Forelimb muscle (tissue), 1 donor: ENCODE measurements at regions not wholly inside any gene's neighbourhood (a gene's known extent, or its start where the extent isn't known, plus 50 kb on each side); places are given as distances from the start of the nearest gene placed in this dataset.
A peak's percentile ranks its signal among the peaks of the same experiment; 100 is the strongest.
"Not testable (repeated sequence)": the region's sequence is repeated elsewhere in the genome, so short reads cannot be mapped to it uniquely, and the experiment has no call there.

Experiments
- DNase-seq: peaks from one replicate; pipeline ENCODE4 v3.0.0-alpha.2; 2013; ENCODE audit warnings: low read depth

DNA sequence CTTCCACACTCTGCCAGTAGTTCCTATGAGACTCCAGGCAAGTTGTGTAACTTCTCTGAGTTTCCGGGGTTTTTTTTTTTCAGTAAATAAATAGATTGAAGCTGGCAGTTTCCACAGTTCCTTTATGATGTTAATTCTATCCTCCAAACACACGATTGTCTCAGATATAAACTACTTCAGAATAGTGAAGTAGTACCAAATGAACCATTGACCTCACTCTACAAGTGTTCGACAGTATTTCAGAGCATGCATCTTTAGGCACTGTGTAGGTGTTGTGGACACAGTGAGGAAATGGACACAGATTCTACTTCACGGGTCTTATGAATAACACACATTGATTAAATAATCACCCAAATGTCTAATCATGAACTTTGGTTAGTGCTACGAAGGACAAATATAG, 136.1 kb upstream of the IGSF10 start:
- no peak for DNase-seq

DNA sequence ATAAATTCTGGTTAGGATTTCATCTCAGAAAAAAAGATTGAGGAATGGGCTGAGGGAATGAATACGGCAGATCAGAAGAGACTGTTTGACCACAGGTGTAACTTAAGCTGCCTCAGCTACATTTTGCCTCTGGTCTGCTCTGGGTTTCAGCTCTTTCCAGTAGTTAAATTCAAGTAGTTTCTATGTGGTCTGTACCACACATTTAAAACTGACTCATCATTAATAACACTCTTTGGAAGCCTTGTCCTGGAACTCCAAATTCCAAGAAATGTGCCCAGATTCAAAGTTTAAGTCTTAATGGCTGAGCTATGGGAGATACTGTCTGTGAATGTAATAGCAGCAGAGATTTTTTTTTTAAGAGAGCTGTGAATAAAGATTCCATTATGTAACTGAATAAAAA, 133.1 kb upstream of the IGSF10 start:
- no peak for DNase-seq

DNA sequence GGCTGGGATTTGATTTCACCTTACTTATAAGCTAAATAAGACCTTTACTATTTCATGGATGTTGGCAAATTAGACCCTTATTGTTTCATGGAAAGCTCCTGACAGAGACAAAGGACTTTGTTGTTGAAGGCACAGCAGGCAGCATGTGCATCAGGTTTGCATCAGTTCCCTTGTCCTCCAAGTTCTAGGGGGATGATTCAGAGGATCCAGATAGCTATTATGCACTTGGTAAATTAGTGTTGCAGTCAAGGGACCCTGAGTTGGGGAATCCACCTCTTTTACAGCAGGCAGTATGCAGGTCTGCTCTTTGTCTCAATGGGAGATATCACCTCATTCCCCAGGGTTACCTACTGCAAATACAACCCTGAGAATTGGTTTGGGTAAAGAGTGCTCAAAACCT, 131.4 kb upstream of the IGSF10 start:
- no peak for DNase-seq

DNA sequence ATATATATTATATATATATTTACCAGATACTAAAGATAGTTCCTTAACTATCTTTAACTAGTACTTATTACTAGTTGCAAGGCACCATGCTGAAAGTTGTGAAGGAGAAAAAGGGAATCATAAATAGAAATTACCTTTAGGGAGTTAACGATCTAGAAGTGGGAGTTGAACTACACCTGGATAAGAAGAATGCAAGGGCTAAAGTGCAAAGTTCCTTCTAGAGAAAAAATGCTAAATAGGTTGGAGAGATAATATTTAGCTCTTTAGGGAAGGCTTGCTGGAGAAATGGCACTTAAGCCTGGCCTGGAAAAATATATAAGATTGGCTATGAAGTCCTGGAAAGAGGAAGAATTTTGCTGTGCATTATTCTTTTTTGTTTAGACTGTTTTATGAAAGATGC, 130.6 kb upstream of the IGSF10 start:
- no peak for DNase-seq

DNA sequence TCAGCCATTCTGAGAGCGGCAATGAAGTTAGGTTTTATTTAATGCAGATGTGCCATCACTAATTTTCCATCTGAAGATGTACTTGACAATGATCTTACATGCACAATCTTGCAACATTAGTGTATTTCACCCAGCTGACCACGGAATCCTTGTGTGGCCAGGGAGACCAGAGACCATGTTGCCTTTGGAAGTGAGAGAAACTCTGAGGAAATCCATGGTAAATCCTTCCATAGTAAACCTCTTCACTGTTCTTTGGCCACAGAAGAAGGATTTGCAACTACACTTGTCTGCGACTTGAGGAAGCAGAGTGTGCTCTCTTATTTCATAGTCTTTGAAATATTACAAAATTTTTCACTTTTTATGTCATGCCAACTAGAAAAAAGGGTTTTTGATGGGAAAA, 128.4 kb upstream of the IGSF10 start:
- no peak for DNase-seq

DNA sequence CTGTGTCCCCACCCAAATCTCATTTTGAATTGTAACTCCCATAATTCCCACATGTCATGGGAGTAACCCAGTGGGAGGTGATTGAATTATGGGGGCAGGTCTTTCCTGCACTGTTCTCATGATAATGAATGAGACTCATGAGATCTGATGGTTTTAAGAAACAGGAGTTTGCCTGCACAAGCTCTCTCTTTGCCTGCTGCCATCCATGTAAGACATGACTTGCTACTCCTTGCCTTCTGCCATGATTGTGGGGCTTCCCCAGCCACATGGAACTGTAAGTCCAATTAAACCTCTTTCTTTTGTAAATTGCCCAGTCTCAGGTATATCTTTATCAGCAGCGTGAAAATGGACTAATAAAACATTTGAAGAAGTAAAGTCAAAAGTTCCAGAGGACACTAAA, 126.8 kb upstream of the IGSF10 start:
- DNase-seq = not testable (repeated sequence)

DNA sequence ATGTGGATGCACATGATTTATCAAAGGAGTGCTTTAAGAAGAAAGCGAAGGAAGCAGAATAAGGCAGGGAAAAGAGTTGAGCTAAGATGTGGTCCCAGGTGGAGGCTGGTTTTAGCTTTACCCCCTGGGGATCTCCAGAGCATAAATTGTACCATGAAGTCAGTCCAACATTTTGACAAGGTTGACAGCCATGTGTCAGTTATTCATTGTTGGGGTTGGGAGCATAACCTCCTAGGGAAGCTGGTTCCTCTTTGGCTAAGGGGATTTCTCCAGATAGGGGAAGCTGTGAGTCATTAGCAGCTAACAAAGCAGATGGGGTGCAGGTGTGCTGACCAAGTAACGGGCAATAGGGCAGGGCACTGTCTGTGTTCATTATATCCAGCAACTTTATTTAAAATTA, 123.7 kb upstream of the IGSF10 start:
- DNase-seq = no peak

DNA sequence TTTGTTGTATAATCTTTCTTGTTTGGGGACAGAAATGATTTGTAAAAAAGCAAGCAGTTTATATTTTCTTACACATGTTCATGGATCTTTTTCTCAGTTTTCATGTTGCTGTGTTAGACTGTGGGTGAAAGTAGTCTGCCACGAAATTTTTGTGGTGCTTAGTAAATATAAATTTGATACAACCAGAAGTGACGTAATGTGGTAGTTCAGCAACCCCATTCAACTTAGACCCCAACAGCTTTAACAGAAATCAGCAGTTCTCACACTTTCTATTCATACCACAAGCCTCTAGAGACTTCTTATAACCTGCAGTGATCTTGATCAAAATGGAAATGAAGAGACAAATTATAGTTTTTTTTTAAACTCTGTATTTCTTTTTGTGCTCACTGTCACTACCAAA, 120.2 kb upstream of the IGSF10 start:
- no peak for DNase-seq

DNA sequence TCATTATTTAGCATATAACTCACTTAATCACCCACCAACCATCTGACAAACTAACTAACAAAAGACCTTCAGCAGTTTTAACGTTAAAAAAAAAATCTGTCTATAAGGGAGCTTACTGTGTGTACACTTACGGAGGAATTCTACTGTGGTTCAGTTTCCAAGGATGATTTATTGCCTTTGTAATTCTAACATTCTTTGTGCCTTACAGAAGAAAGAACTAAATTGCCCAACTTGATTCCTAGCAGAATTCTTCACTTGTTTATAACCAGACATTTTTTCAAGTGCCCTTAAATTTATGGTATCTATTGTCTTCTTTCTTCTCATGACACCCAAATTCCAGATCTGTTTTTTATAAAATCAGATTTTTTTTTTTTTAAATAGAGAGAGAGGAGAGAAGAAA, 119.7 kb upstream of the IGSF10 start:
- DNase-seq = no peak

DNA sequence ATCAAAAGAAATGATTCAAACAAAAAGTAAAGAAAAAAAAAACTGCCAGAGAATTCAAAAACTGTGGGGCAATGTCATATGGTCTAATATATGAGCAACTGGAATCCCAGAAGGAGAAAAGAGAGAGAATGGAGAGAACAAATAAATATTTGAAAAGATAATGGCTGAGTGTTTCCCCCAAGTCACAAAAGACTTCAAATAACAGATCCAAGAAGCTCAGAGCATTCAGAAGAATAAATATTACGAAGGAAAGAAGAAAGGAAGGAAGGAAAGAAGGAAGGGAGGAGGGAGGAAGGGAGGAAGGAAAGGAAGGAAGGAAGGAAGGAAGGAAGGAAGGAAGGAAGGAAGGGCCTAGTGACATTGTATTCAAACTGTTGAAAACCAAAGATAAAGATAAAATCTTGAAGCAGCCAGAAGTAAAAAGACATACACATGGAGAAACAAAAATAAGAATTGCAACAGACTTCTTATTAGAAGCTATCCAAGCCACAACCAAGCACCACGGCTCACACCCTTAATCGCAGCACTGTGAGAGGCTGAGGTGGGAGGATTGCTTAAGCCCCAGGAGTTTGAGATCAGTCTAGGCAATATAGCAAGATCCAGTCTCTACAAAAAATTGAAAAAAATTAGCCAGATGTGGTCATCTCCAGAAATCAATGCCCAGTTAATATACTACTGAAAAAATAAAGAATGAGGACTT, 118.9 kb upstream of the IGSF10 start:
- DNase-seq = no peak

DNA sequence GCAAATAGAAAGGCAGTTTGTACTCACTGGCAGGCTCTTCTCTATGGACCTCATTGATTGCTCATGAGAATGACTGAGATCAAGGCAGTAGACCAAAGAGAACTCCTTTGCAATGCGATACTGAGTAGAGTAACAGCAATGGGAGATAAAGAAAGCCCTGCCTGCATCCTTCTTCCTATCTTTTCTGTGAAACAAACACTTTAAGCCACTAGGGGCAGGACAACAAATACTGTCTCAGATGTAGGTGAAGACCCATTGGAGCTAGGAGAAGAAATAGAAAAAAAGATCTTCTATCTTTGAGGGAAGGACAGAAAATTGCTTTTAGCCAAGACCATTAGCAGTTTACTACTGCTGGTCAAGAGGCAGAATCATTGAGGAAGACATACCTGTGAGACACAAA, 117.6 kb upstream of the IGSF10 start:
- no peak for DNase-seq

DNA sequence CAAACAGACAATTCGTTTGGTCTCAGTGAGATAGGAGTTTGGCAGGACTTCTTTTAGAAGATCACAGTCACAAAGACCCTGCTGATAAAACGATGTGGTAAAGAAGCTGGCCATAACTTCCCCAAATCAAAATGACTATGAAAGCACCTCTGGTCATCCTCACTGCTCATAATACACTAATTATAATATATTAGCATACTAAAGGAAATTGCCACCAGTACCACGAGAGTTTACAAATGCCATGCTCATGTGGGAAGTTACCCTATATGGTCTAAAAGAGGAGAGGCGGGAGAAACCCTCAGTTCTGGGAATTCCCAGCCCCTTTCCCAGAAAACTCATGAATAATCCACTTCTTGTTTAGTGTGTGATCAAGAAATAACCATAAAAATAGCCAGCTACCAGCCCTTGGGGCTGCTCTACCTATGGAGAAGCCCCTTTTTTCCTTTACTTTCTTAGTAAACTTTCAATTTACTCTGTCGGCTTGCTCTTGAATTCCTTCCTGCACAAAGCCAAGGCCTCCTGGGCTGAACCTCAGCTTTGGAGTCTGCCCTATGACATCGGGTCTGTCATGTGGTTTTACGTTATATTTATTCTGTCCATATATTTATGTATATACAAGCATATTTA, 115.8 kb upstream of the IGSF10 start:
- DNase-seq = no peak

DNA sequence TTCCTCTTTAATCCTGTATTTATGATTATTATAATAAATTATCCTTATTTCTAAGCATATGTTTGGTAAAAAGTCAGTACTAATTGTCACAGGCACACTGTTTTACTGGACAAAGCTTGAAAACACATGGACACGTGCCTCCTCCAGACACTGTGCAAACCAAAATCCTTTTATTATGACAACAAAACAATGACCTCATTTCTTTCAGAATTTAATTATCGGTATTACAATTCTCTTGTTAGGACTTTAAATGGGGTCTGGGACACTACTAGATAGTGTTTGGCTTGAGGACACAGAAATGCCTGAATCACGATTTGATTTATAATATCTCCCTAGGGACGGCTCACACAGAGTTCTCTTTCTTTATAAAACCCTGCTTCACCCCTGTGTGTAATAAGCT, 107.3 kb upstream of the IGSF10 start:
- DNase-seq = no peak

DNA sequence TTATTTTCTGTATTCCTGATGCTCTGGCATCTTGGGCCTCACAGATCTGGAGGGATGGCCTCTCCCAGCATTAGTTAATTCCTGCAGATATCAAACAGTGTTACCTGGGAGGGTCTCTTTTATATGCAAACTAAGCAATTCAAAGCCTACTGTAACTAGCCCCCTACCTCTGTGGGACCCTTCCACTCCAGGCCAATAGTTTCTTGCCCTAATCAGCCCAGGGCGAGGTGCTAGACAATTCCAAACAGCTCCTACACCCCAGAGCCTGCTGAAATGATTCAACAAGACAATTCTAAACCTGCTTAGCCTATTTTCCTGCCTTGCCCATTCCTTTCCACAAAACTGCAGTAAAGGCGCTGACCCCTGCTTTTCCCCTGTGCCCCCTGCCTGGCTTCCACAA, 106.6 kb upstream of the IGSF10 start:
- no peak for DNase-seq

DNA sequence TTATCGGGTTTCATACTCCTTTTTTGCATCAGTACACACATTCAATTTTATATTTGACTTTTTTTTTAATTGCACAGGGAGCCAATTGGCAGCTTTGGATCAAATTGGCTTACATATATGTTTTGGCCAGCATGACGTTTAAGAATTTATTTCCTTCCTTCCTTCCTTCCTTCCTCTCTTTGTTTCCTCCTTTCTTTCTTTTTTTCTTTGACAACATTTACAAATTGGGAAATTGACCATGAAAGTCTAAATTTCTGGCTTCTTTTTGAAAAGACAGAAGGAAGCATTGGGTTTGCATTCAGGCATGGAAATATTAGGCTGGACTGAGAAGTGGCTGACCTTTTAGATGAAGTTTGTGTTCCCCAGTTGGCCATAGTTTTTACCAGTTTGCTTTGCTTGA, 103.4 kb upstream of the IGSF10 start:
- no peak for DNase-seq

DNA sequence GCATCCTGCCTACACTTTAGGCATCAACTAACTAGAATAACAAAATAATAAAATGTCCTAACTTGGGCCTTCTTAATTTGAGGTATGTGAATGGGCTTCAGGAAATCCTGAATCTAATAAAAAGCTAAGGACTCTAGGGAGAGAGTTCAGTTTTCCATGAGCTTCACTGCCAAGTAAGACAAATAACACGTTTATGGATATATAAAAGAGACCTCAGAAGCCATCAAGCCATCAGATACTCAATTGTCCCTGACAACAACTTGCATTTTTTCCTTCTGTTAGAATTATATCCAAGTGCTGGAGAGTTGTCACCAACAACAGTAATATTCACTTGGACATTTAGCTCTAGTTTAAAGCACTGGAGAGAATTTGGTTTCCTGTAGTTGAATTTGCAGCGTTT, 102.4 kb upstream of the IGSF10 start:
- peak; percentile 48 for DNase-seq

DNA sequence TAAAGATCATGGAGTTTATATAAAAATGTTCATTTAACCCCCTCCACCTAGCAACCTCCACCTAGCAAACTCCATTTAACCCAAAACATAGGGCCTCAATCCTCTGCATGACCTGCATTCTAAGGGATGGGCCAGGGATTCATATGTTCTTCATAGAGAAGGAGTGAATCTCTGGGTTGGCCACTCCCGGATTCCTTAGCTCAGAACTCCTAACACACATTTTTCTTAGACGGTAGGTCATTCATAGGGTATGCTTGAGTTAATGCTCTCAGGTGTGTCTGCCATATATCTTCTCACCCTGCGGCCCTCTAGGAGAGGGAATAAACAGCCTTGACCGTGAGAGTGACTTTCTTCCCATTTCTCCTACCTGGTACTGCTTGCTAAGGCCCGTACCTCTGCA, 102.0 kb upstream of the IGSF10 start:
- no peak for DNase-seq

DNA sequence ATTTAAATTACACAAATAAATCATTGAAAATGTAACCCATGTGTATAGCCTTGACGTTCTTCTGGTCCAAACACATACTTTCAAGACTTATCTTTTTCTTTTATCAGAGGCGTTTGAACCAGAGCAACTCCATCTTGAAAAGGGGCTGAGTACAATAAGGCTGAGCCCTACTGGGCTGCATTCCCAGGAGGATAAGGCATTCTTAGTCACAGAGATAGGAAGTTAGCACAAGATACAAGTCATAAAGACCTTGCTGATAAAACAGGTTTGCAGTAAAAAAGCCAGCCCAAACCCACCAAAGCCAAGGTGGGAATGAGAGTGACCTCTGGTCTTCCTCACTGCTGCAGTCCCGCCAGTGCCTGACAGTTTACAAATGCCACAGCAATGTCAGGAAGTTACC, 101.0 kb upstream of the IGSF10 start:
- DNase-seq = no peak

DNA sequence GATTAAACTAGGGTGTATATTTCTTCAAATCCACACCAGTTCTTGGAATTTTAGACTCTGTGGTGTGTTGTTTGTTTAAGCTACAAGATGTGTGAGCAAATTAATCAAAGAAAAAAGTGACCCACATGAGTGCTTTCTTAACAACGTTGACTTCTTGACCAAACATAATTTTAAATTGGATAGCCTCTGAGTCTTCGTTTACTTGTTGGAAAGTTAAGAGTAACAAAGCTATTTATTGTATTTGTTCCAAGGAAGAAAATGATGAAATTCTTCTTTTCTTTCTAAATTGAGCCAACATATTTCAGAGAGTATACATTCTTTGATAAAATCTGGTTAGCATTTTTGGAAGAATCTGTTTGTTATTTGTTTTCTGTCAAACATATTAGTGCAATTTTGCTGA, 99.9 kb upstream of the IGSF10 start:
- DNase-seq = no peak

DNA sequence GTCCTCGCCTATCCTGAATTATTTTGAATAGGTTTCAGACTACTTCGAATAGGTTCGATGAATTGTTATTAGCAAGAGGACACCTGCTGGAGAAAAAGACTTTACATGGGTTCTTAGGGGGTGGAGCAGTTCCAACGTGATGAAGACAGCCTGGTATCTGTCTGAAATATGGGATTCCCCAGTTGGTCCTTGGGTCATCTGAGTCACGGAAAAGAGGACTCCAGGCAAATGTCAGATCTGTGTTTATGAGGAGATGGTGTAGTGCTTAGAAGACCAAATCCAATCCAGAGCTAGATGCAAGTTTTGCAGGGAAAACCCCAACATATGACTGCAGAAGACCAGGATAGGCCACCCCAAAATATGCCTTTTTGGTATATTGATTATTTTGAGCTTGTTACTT, 98.9 kb upstream of the IGSF10 start:
- DNase-seq = no peak

DNA sequence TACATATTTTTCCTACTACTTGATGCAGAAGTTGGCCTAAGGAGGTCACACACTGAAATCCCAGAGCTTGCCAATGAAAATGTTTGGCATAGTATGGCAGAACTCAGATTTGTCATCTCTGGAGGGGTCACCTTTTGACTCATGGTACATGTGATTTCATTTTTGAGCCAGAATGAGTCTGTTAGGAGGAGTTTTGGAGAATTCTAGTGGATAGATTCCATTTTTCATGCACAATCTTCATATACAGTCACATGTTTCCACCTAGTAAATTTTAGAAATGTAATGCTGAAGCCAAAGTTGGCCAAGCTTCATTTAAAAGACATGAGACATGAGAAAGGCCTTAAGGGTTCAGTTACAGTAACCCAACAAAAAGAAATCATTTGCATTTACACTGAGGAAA, 97.8 kb upstream of the IGSF10 start:
- DNase-seq = no peak

DNA sequence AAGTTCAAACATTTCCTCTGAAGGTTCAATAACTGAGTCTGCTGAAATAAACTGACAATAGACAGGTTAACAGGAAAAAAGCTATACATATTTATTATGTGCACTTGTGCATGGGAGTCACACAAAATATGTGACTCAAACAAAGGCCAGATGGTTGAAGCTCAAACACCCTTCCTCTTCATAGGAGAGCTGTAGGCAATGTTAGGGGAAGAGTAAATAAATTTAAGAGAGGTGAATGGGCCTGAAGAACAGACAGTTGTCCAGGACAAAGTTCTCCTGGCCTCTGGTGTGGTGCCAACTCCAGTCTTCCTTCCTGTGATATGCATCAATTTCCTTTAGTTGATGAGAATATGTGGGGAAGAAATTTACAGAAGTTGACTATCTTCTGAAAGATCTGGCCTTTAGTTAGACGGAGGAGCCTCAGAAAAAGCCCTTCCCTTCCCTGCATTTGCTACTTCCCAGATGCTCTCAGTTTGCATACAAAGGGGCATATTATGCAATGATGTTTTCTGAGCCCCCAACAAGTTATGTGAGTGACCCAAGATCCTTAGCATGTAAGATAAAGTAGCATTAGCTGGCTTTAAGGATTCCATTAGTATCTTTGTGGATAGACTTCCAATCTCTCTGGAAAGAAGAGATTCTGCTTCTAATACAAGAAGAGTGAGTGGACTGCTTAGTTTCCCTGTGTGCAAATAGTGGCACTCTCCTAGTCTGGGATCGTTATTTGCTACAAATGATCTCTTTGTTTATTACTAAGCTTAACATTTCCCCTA, 96.4 kb upstream of the IGSF10 start:
- DNase-seq = no peak

DNA sequence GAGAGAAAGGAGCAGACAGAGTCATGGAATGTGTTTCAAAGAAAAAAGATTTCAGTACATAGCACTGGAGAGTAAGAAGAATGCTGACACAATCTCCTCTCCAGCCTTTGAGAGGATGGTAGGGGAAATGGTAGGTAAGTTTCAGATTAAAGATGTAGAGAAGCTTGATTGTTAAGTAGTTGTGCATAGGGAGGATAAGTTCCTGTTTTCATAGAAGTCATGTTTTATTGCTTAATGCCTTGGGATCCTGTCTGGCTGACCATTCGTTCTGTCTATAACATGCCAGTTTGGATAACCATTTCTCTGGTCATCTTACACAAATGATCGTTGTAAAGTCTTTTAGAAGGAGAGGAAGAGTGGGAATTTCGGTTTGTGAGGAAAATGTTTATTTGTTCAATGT, 95.7 kb upstream of the IGSF10 start:
- DNase-seq = no peak
